Testis (tissue), 2 donors: ENCODE measurements at regions not wholly inside any gene's neighbourhood (a gene's known extent, or its start where the extent isn't known, plus 50 kb on each side); places are given as distances from the start of the nearest gene placed in this dataset.

Experiments used
- POLR2A ChIP-seq: fragments of 450-650 bp; IDR thresholded peaks from one replicate; pipeline ENCODE4 v1.6.1; 2017; ENCODE audit warnings: antibody characterized with exemption, mild to moderate bottlenecking, moderate library complexity
- TF ChIP-seq, protein P1 (sequence below), 3 experiments: fragments of 450-650 bp in 2 of 3; fragments of 200-600 bp in 1 of 3; sonication (generic) in 1 of 3; IDR thresholded peaks; one replicate each; pipeline ENCODE4 v1.5.1; 2016 to 2019; ENCODE audit warnings: antibody characterized with exemption in 3 of 3, mild to moderate bottlenecking in 2 of 3, moderate library complexity in 1 of 3

DNA sequence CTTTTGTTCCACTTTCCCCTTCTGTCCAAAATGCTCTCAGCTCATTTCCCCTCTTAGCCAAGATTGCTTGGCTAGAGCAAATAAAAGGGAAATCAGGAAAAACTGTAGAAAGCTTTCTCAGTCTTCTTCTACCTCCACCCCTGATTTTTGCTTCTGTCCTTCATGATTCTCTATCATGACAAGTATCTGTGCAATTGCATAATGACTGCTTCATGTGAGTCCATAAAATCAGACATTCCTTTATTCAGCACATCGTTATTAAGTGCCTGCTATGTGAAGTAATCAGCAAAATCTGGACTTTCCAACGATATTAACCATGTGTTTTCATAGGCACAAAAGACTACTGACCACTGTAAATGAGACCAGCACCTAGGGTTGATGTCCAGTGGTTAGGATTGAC is 321.5 kb upstream of the CBLB start:
- TF ChIP-seq, protein P1, sequence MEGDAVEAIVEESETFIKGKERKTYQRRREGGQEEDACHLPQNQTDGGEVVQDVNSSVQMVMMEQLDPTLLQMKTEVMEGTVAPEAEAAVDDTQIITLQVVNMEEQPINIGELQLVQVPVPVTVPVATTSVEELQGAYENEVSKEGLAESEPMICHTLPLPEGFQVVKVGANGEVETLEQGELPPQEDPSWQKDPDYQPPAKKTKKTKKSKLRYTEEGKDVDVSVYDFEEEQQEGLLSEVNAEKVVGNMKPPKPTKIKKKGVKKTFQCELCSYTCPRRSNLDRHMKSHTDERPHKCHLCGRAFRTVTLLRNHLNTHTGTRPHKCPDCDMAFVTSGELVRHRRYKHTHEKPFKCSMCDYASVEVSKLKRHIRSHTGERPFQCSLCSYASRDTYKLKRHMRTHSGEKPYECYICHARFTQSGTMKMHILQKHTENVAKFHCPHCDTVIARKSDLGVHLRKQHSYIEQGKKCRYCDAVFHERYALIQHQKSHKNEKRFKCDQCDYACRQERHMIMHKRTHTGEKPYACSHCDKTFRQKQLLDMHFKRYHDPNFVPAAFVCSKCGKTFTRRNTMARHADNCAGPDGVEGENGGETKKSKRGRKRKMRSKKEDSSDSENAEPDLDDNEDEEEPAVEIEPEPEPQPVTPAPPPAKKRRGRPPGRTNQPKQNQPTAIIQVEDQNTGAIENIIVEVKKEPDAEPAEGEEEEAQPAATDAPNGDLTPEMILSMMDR (IDR thresholded peaks at IDR 0.05): no peak
- no peak for TF ChIP-seq POLR2A
